K562 (cell line): ENCODE measurements at regions not wholly inside any gene's neighbourhood (a gene's known extent, or its start where the extent isn't known, plus 50 kb on each side); places are given as distances from the start of the nearest gene placed in this dataset.

Experiments
- ATAC-seq: fragments of 200-7000 bp; cut with Tn5 transposase; 3 replicates; pipeline ENCODE4 v1.9.1; 2020; ENCODE audit warnings: moderate library complexity
- BruUV-seq: library from RNA; stranded (reverse); fragments of 400-500 nt; replicated peaks from 2 replicates; lab custom pipeline; 2021; lab: Mats Ljungman, UMichigan
- CTCF ChIA-PET: fragments of 300-600 bp; formaldehyde crosslinking; extraction: SDS; loops from one replicate; lab custom pipeline; 2021; ENCODE audit warnings: low intra/inter-chr PET ratio; lab: Yijun Ruan, JAX
- POLR2A ChIA-PET: fragments of 300-600, 350-650 bp; sonication (Branson Sonifier 250); formaldehyde crosslinking; extraction: SDS; loops from one replicate; lab custom pipeline; 2021; ENCODE audit warnings: antibody characterized with exemption, inconsistent platforms; lab: Yijun Ruan, JAX
- DNase-seq, 4 experiments: peaks; one replicate each; pipeline versions ENCODE4 v3.0.0 to v3.0.0-alpha.2; 2011 to 2018; ENCODE audit warnings: low spot score in 3 of 4, mixed read lengths in 3 of 4; ENCODE audit errors: extremely low read depth in 1 of 4
- FAIRE-seq: peaks from 2 replicates; lab custom pipeline; 2011; peaks lifted over from hg19 to GRCh38; lab: Jason Lieb, UNC
- H2AFZ ChIP-seq: 2 replicates; pipeline ENCODE4 v1.6.0; 2011; ENCODE audit warnings: low read depth, low read length, control low read depth, inconsistent platforms
- H3K27ac ChIP-seq: fragments of 200-600 bp; 3 replicates; pipeline ENCODE4 v1.8.0; 2011; ENCODE audit warnings: low read depth, mild to moderate bottlenecking, control low read depth, inconsistent platforms, low read length, moderate library complexity, mixed read lengths; ENCODE audit errors: extremely low read depth
- H3K27me3 ChIP-seq, 2 experiments: fragments of 300-600 bp in 1 of 2; 2 replicates in 1 of 2; 3 replicates in 1 of 2; pipeline versions ENCODE4 v1.6.0 to v1.8.0; 2011; ENCODE audit warnings: inconsistent platforms in 2 of 2, low read length in 2 of 2, mild to moderate bottlenecking in 1 of 2, mixed read lengths in 1 of 2, moderate library complexity in 1 of 2; ENCODE audit not compliant: control insufficient read depth in 2 of 2, insufficient read depth in 2 of 2
- H3K36me3 ChIP-seq: fragments of 300-600 bp; 3 replicates; pipeline ENCODE4 v1.8.0; 2011; ENCODE audit warnings: mild to moderate bottlenecking, low read length, inconsistent platforms; ENCODE audit not compliant: control insufficient read depth, insufficient read depth
- H3K4me1 ChIP-seq, 2 experiments: fragments of 200-600 bp in 1 of 2; replicated peaks in 1 of 2; 2 replicates in 1 of 2; 3 replicates in 1 of 2; pipeline versions ENCODE4 v1.5.1 to v1.8.0; 2011; ENCODE audit warnings: inconsistent platforms in 2 of 2, low read length in 2 of 2, mild to moderate bottlenecking in 1 of 2, mixed read lengths in 1 of 2, moderate library complexity in 1 of 2; ENCODE audit not compliant: control insufficient read depth in 2 of 2, insufficient read depth in 2 of 2
- H3K4me2 ChIP-seq: 2 replicates; pipeline ENCODE4 v1.6.1; 2011; ENCODE audit warnings: low read length, control low read depth, inconsistent platforms, mixed read lengths; ENCODE audit not compliant: insufficient read depth
- H3K4me3 ChIP-seq: fragments of 200-600 bp; sonication (generic), shearing (Covaris generic); 2 replicates; pipeline ENCODE4 v1.5.1; 2016; ENCODE audit warnings: control low read depth, inconsistent platforms
- H3K79me2 ChIP-seq: fragments of 200-600 bp; 3 replicates; pipeline ENCODE4 v1.8.0; 2011; ENCODE audit warnings: low read length, inconsistent platforms; ENCODE audit not compliant: control insufficient read depth, insufficient read depth
- H3K9ac ChIP-seq, 2 experiments: 2 replicates each; pipeline versions ENCODE4 v1.6.0 to v1.6.1; 2011; ENCODE audit warnings: low read depth in 2 of 2, low read length in 2 of 2, control low read depth in 1 of 2, inconsistent platforms in 1 of 2, mild to moderate bottlenecking in 1 of 2, mixed read lengths in 1 of 2; ENCODE audit not compliant: insufficient read depth in 1 of 2
- H3K9me1 ChIP-seq: one replicate; pipeline ENCODE4 v1.6.0; 2011; ENCODE audit warnings: inconsistent platforms, mild to moderate bottlenecking, low read length, moderate library complexity; ENCODE audit not compliant: control insufficient read depth, insufficient read depth
- H3K9me3 ChIP-seq: replicated peaks from 2 replicates; pipeline ENCODE4 v1.5.1; 2011; ENCODE audit warnings: low read depth, low read length, inconsistent platforms; ENCODE audit not compliant: control insufficient read depth, insufficient read depth
- H4K20me1 ChIP-seq: replicated peaks from 2 replicates; pipeline ENCODE4 v1.6.1; 2011; ENCODE audit warnings: low read length, inconsistent platforms, mixed read lengths; ENCODE audit not compliant: control insufficient read depth, insufficient read depth
- ATF4 ChIP-seq: fragments of 450-650 bp; formaldehyde crosslinking; IDR thresholded peaks from 2 replicates; pipeline ENCODE4 v1.4.0; 2022; ENCODE audit warnings: mild to moderate bottlenecking, moderate library complexity
- CCNT2 ChIP-seq: IDR thresholded peaks from 2 replicates; pipeline ENCODE4 v1.6.1; 2011; ENCODE audit warnings: borderline replicate concordance, low read depth, mild to moderate bottlenecking, moderate library complexity, mixed read lengths, low read length; ENCODE audit not compliant: insufficient read length; ENCODE audit errors: extremely low read depth
- ETS1 ChIP-seq: conservative IDR thresholded peaks from 2 replicates; pipeline ENCODE4 v1.6.1; 2011; ENCODE audit warnings: low read depth, mild to moderate bottlenecking, low read length; ENCODE audit not compliant: control insufficient read depth
- ILF3 ChIP-seq: fragments of 450-650 bp; IDR thresholded peaks from 2 replicates; pipeline ENCODE4 v1.6.1; 2018; ENCODE audit warnings: antibody characterized with exemption, mild to moderate bottlenecking, moderate library complexity, borderline replicate concordance
- NKRF ChIP-seq: fragments of 450-650 bp; IDR thresholded peaks from 2 replicates; pipeline ENCODE4 v1.6.1; 2016; ENCODE audit warnings: borderline replicate concordance
- POLR2H ChIP-seq: IDR thresholded peaks from 2 replicates; pipeline ENCODE4 v1.6.1; 2016; ENCODE audit warnings: missing genetic modification characterization, low read depth, mild to moderate bottlenecking, control low read depth, missing compliant biosample characterization, moderate library complexity
- RNF219 ChIP-seq: fragments of 250-450 bp; sonication (Bioruptor Pico); IDR thresholded peaks from 2 replicates; pipeline ENCODE4 v1.5.0; 2022; ENCODE audit warnings: mild to moderate bottlenecking
- SUPT5H ChIP-seq: fragments of 450-650 bp; IDR thresholded peaks from 2 replicates; pipeline ENCODE4 v1.6.1; 2016
- TEAD2 ChIP-seq: fragments of 450-650 bp; IDR thresholded peaks from 2 replicates; pipeline ENCODE4 v1.6.1; 2016; ENCODE audit warnings: missing genetic modification characterization, control low read depth, missing compliant biosample characterization
- THRA ChIP-seq: fragments of 450-650 bp; IDR thresholded peaks from 2 replicates; pipeline ENCODE4 v1.6.1; 2017; ENCODE audit warnings: mild to moderate bottlenecking, moderate library complexity
- YY1 ChIP-seq, 3 experiments: IDR thresholded peaks; 2 replicates each; pipeline ENCODE4 v1.6.1; 2011; ENCODE audit warnings: low read length in 2 of 3, mild to moderate bottlenecking in 2 of 3, moderate library complexity in 2 of 3, borderline replicate concordance in 1 of 3, control low read depth in 1 of 3, low read depth in 1 of 3; ENCODE audit not compliant: insufficient read depth in 3 of 3, insufficient replicate concordance in 2 of 3, control insufficient read depth in 1 of 3, insufficient read length in 1 of 3; ENCODE audit errors: extremely low read depth in 1 of 3
- ZFX ChIP-seq: sonication (generic); formaldehyde crosslinking; IDR thresholded peaks from 2 replicates; pipeline ENCODE4 v1.8.0; 2022; ENCODE audit warnings: mild to moderate bottlenecking, missing genetic modification reagents, moderate library complexity
- ZKSCAN8 ChIP-seq: fragments of 200-800 bp; sonication (Bioruptor generic); IDR thresholded peaks from 2 replicates; pipeline ENCODE4 v1.6.1; 2016; ENCODE audit warnings: missing genetic modification characterization, missing compliant biosample characterization
- WGBS: fragments of 100-300 bp; shearing (Covaris generic); methylation state at CpG from one replicate; pipeline ENCODE4 v1.1.6; 2016; ENCODE audit warnings: low coverage, mixed read lengths; ENCODE audit not compliant: insufficient coverage; ENCODE audit errors: missing lambda C conversion rate; 5-methylcytosine and 5-hydroxymethylcytosine counted together
- in situ Hi-C: fragments of 300-500 bp; cut with MboI; formaldehyde crosslinking; loops from 4 replicates; pipeline ENCODE4 v1.15.0; 2018; ENCODE audit warnings: inconsistent platforms, mixed read lengths
- intact Hi-C: fragments of 100-400 bp; cut with micrococcal nuclease; formaldehyde crosslinking; loops from 2 replicates; pipeline ENCODE4 v1.14.2; 2022

GRCh38 chr3:107455621-107456020 is 67.1 kb upstream of the BBX start:
- no peaks in the 10 kb centered on the region for H3K9me3 ChIP-seq
- no TSS peak for BruUV-seq
- ATAC-seq: no peak
- 0% methylated on average over 1 of the region's 1 CpG for WGBS
- no peak for FAIRE-seq
- no peaks in the 10 kb centered on the region; a peak in 1 of 5 replicates for H3K27me3 ChIP-seq
- H3K36me3 ChIP-seq: no peaks in the 10 kb centered on the region
- H4K20me1 ChIP-seq: no peaks in the 10 kb centered on the region
- no peak for DNase-seq
- ChIA-PET POLR2A (no interaction called here), CTCF (no interaction called here)
- intact Hi-C loops (no loop called here), in situ Hi-C loops (no loop called here)
- H2AFZ ChIP-seq: no peak overlapping the region
- no peaks in the 10 kb centered on the region for H3K9me1 ChIP-seq
- no peaks in the 10 kb centered on the region for H3K79me2 ChIP-seq
- no peaks in the 10 kb centered on the region for H3K4me1 ChIP-seq
- H3K4me3 ChIP-seq: no peak overlapping the region
- H3K27ac ChIP-seq: no peak overlapping the region
- no peak overlapping the region for H3K9ac ChIP-seq
- no peak overlapping the region for H3K4me2 ChIP-seq
- no peak for TF ChIP-seq RNF219
- no peak for TF ChIP-seq YY1 (IDR thresholded peaks at IDR 0.05; ENCODE audit: borderline replicate concordance in 1 of 3, control insufficient read depth in 1 of 3, extremely low read depth in 1 of 3, insufficient read depth in 3 of 3, insufficient read length in 1 of 3, insufficient replicate concordance in 2 of 3, low read depth in 1 of 3, low read length in 2 of 3)
- no peak for TF ChIP-seq SUPT5H
- no peak for TF ChIP-seq THRA
- no peak for TF ChIP-seq TEAD2 (tag)
- TF ChIP-seq POLR2H: no peak
- TF ChIP-seq CCNT2: no peak
- TF ChIP-seq ILF3: no peak
- TF ChIP-seq ETS1: no peak
- no peak for TF ChIP-seq ZKSCAN8 (CRISPR knock-in tag)
- TF ChIP-seq NKRF: no peak
- no peak for TF ChIP-seq ZFX (CRISPR knock-in tag)
- TF ChIP-seq ATF4 (CRISPR knock-in tag): no peak
